Type B pancreatic cell (in vitro differentiated cells): ENCODE measurements at regions not wholly inside any gene's neighbourhood (a gene's known extent, or its start where the extent isn't known, plus 50 kb on each side); places are given as distances from the start of the nearest gene placed in this dataset.

ENCODE experiments used
- DNase-seq: peaks from one replicate; pipeline ENCODE4 v3.0.0; 2021; ENCODE audit warnings: mixed read lengths; ENCODE audit not compliant: unreplicated experiment; ENCODE audit errors: extremely low spot score
- H3K27ac Mint-ChIP-seq: 2 replicates; pipeline ENCODE4 v1.8.0; 2021; ENCODE audit warnings: mild to moderate bottlenecking, mixed read lengths
- H3K27me3 Mint-ChIP-seq: 2 replicates; pipeline ENCODE4 v1.8.0; 2021; ENCODE audit warnings: mixed read lengths
- H3K36me3 Mint-ChIP-seq: 2 replicates; pipeline ENCODE4 v1.8.0; 2021; ENCODE audit warnings: mixed read lengths
- H3K4me1 Mint-ChIP-seq: one replicate; pipeline ENCODE4 v1.8.0; 2021; ENCODE audit warnings: mixed read lengths; ENCODE audit not compliant: unreplicated experiment
- H3K4me3 Mint-ChIP-seq: 2 replicates; pipeline ENCODE4 v1.8.0; 2021; ENCODE audit warnings: mild to moderate bottlenecking, mixed read lengths
- H3K9me3 Mint-ChIP-seq: 2 replicates; pipeline ENCODE4 v1.8.0; 2021; ENCODE audit warnings: mixed read lengths
- CTCF ChIP-seq: fragments of 200-600 bp; sonication (generic); conservative IDR thresholded peaks from 2 replicates; pipeline ENCODE4 v1.5.0; 2021; ENCODE audit warnings: antibody characterized with exemption, mild to moderate bottlenecking

- TF ChIP-seq CTCF, result no peak
- Mint-ChIP-seq H3K4me3 (no peak overlapping the region), H3K27ac (peak overlapping the region; percentile 39), H3K4me1 (peaks cover 29% of the 10 kb centered on the region), H3K27me3 (no peaks in the 10 kb centered on the region), H3K36me3 (no peaks in the 10 kb centered on the region), H3K9me3 (peaks cover 7% of the 10 kb centered on the region)
- DNase-seq, result no peak
Observed at GRCh38 chr13:80235967-80236302, 105.0 kb downstream of the SPRY2 start.

- H3K27me3 Mint-ChIP-seq, result no peaks in the 10 kb centered on the region
- H3K4me3 Mint-ChIP-seq, result peak overlapping the region; percentile 48
- DNase-seq, result no peak
- no peaks in the 10 kb centered on the region for H3K36me3 Mint-ChIP-seq
- peaks cover 29% of the 10 kb centered on the region for H3K4me1 Mint-ChIP-seq
- peaks cover 7% of the 10 kb centered on the region for H3K9me3 Mint-ChIP-seq
- no peak for TF ChIP-seq CTCF
- peak overlapping the region; percentile 39 for H3K27ac Mint-ChIP-seq
Observed at GRCh38 chr13:80235166-80235966, 105.6 kb downstream of the SPRY2 start.

- peaks cover 3% of the 10 kb centered on the region for H3K36me3 Mint-ChIP-seq
- DNase-seq, result no peak
- no peaks in the 10 kb centered on the region for H3K9me3 Mint-ChIP-seq
- no peaks in the 10 kb centered on the region for H3K27me3 Mint-ChIP-seq
- H3K4me1 Mint-ChIP-seq, result peaks cover 6% of the 10 kb centered on the region
- H3K27ac Mint-ChIP-seq, result no peak overlapping the region
- H3K4me3 Mint-ChIP-seq, result no peak overlapping the region
- no peak for TF ChIP-seq CTCF
Observed at GRCh38 chr13:80227645-80228044, 113.3 kb downstream of the SPRY2 start.

- H3K36me3 Mint-ChIP-seq, result peaks cover 3% of the 10 kb centered on the region
- H3K9me3 Mint-ChIP-seq, result no peaks in the 10 kb centered on the region
- no peak for TF ChIP-seq CTCF
- no peak for DNase-seq
- no peak overlapping the region for H3K27ac Mint-ChIP-seq
- H3K4me3 Mint-ChIP-seq, result no peak overlapping the region
- H3K4me1 Mint-ChIP-seq, result peaks cover 6% of the 10 kb centered on the region
- no peaks in the 10 kb centered on the region for H3K27me3 Mint-ChIP-seq
Observed at GRCh38 chr13:80226645-80227044, 114.3 kb downstream of the SPRY2 start.

- Mint-ChIP-seq H3K9me3 (no peaks in the 10 kb centered on the region), H3K27me3 (no peaks in the 10 kb centered on the region), H3K4me1 (no peaks in the 10 kb centered on the region), H3K4me3 (no peak overlapping the region), H3K36me3 (peaks cover 3% of the 10 kb centered on the region), H3K27ac (no peak overlapping the region)
- DNase-seq, result no peak
- no peak for TF ChIP-seq CTCF
Observed at GRCh38 chr13:80224468-80224867, 116.5 kb downstream of the SPRY2 start.
